Ectodermal cell (in vitro differentiated cells): ENCODE measurements at regions not wholly inside any gene's neighbourhood (a gene's known extent, or its start where the extent isn't known, plus 50 kb on each side); places are given as distances from the start of the nearest gene placed in this dataset.

Source experiments
- H3K27ac ChIP-seq: 2 replicates; pipeline ENCODE4 v1.7.0; 2013; ENCODE audit warnings: mild to moderate bottlenecking, low read depth, low read length; ENCODE audit not compliant: insufficient read depth, poor library complexity, severe bottlenecking
- H3K27me3 ChIP-seq: 2 replicates; pipeline ENCODE4 v1.7.0; 2013; ENCODE audit warnings: mild to moderate bottlenecking, low read length; ENCODE audit not compliant: insufficient read depth, control insufficient read depth, poor library complexity, severe bottlenecking
- H3K36me3 ChIP-seq: one replicate; pipeline ENCODE4 v1.7.0; 2013; ENCODE audit warnings: low read length; ENCODE audit not compliant: control insufficient read depth, insufficient read depth
- H3K4me1 ChIP-seq: one replicate; pipeline ENCODE4 v1.7.0; 2013; ENCODE audit warnings: low read length; ENCODE audit not compliant: control insufficient read depth, insufficient read depth
- H3K4me3 ChIP-seq: 2 replicates; pipeline ENCODE4 v1.7.0; 2013; ENCODE audit warnings: low read depth, low read length, control low read depth; ENCODE audit not compliant: insufficient read depth
- H3K9me3 ChIP-seq: 2 replicates; pipeline ENCODE4 v1.7.0; 2013; ENCODE audit warnings: mild to moderate bottlenecking, low read length, moderate library complexity; ENCODE audit not compliant: control insufficient read depth
- WGBS, 2 experiments: methylation state at CpG; one replicate each; pipeline ENCODE4 v1.1.7; 2013; ENCODE audit warnings: missing lambda C conversion rate in 2 of 2; 5-methylcytosine and 5-hydroxymethylcytosine counted together

- H3K4me1 ChIP-seq, result no peaks in the 10 kb centered on the region
- no peaks in the 10 kb centered on the region for H3K9me3 ChIP-seq
- WGBS, 2 experiments, result 88 to 94% methylated on average over 2 of the region's 2 CpGs
- H3K27me3 ChIP-seq, result no peaks in the 10 kb centered on the region
- no peaks in the 10 kb centered on the region for H3K36me3 ChIP-seq
- H3K4me3 ChIP-seq, result no peak overlapping the region
- no peak overlapping the region for H3K27ac ChIP-seq
Observed at GRCh38 chr12:98146043-98146442, 369.3 kb upstream of the TMPO start.

- H3K27ac ChIP-seq, result no peak overlapping the region
- H3K4me3 ChIP-seq, result no peak overlapping the region
- no peaks in the 10 kb centered on the region for H3K4me1 ChIP-seq
- WGBS, 2 experiments, result 81 to 84% methylated on average over 4 of the region's 4 CpGs
- no peaks in the 10 kb centered on the region for H3K9me3 ChIP-seq
- H3K36me3 ChIP-seq, result no peaks in the 10 kb centered on the region
- no peaks in the 10 kb centered on the region for H3K27me3 ChIP-seq
Observed at GRCh38 chr12:98146487-98146886, 368.9 kb upstream of the TMPO start.

GRCh38 chr12:98149270-98149669 is 366.1 kb upstream of the TMPO start:
- Histone ChIP-seq H3K36me3 (no peaks in the 10 kb centered on the region), H3K27me3 (no peaks in the 10 kb centered on the region), H3K4me3 (no peak overlapping the region), H3K9me3 (no peaks in the 10 kb centered on the region), H3K4me1 (no peaks in the 10 kb centered on the region), H3K27ac (no peak overlapping the region)

GRCh38 chr12:98149691-98150210 is 365.6 kb upstream of the TMPO start:
- Histone ChIP-seq H3K36me3 (no peaks in the 10 kb centered on the region), H3K27me3 (no peaks in the 10 kb centered on the region), H3K9me3 (no peaks in the 10 kb centered on the region), H3K27ac (no peak overlapping the region), H3K4me3 (no peak overlapping the region), H3K4me1 (no peaks in the 10 kb centered on the region)
- whole genome bisulfite sequencing, 2 experiments, result 85 to 90% methylated on average over 4 of the region's 4 CpGs

GRCh38 chr12:98151105-98151590 is 364.2 kb upstream of the TMPO start:
- H3K9me3 ChIP-seq, result no peaks in the 10 kb centered on the region
- no peaks in the 10 kb centered on the region for H3K4me1 ChIP-seq
- H3K27ac ChIP-seq, result no peak overlapping the region
- WGBS, 2 experiments, result 93 to 95% methylated on average over 4 of the region's 4 CpGs
- no peaks in the 10 kb centered on the region for H3K27me3 ChIP-seq
- H3K4me3 ChIP-seq, result no peak overlapping the region
- no peaks in the 10 kb centered on the region for H3K36me3 ChIP-seq

- H3K4me3 ChIP-seq, result no peak overlapping the region
- no peaks in the 10 kb centered on the region for H3K9me3 ChIP-seq
- no peak overlapping the region for H3K27ac ChIP-seq
- WGBS, 2 experiments, result 100% methylated on average over 1 of the region's 1 CpG
- no peaks in the 10 kb centered on the region for H3K36me3 ChIP-seq
- no peaks in the 10 kb centered on the region for H3K27me3 ChIP-seq
- no peaks in the 10 kb centered on the region for H3K4me1 ChIP-seq
Observed at GRCh38 chr12:98151984-98152383, 363.4 kb upstream of the TMPO start.

- Histone ChIP-seq H3K27ac (no peak overlapping the region), H3K4me1 (no peaks in the 10 kb centered on the region), H3K4me3 (no peak overlapping the region), H3K27me3 (no peaks in the 10 kb centered on the region), H3K36me3 (no peaks in the 10 kb centered on the region), H3K9me3 (no peaks in the 10 kb centered on the region)
- WGBS, 2 experiments, result 37 to 38% methylated on average over 4 of the region's 4 CpGs
Observed at GRCh38 chr12:98154850-98155249, 360.5 kb upstream of the TMPO start.

GRCh38 chr12:98156697-98157096 is 358.7 kb upstream of the TMPO start:
- H3K4me1 ChIP-seq, result no peaks in the 10 kb centered on the region
- no peaks in the 10 kb centered on the region for H3K9me3 ChIP-seq
- H3K27me3 ChIP-seq, result no peaks in the 10 kb centered on the region
- 90 to 96% methylated on average over 2 of the region's 2 CpGs for WGBS, 2 experiments
- no peaks in the 10 kb centered on the region for H3K36me3 ChIP-seq
- H3K4me3 ChIP-seq, result no peak overlapping the region
- no peak overlapping the region for H3K27ac ChIP-seq

- H3K4me3 ChIP-seq, result no peak overlapping the region
- H3K27me3 ChIP-seq, result no peaks in the 10 kb centered on the region
- no peaks in the 10 kb centered on the region for H3K36me3 ChIP-seq
- H3K27ac ChIP-seq, result no peak overlapping the region
- H3K9me3 ChIP-seq, result no peaks in the 10 kb centered on the region
- WGBS, 2 experiments, result 85 to 89% methylated on average over 5 of the region's 5 CpGs
- H3K4me1 ChIP-seq, result no peaks in the 10 kb centered on the region
Observed at GRCh38 chr12:98162906-98163678, 352.3 kb upstream of the TMPO start.

- Histone ChIP-seq H3K36me3 (no peaks in the 10 kb centered on the region), H3K9me3 (no peaks in the 10 kb centered on the region), H3K4me3 (no peak overlapping the region), H3K27me3 (no peaks in the 10 kb centered on the region), H3K4me1 (no peaks in the 10 kb centered on the region), H3K27ac (no peak overlapping the region)
- WGBS, 2 experiments, result 94 to 95% methylated on average over 2 of the region's 2 CpGs
Observed at GRCh38 chr12:98172304-98172703, 343.1 kb upstream of the TMPO start.
